AG09319 (cell line): ENCODE measurements at regions not wholly inside any gene's neighbourhood (a gene's known extent, or its start where the extent isn't known, plus 50 kb on each side); places are given as distances from the start of the nearest gene placed in this dataset.

Experiments used
- DNase-seq: peaks from one replicate; pipeline ENCODE4 v3.0.0-alpha.2; 2010; ENCODE audit warnings: low read depth; ENCODE audit errors: extremely low read depth
- CTCF ChIP-seq: IDR thresholded peaks from 2 replicates; pipeline ENCODE4 v1.5.1; 2011; ENCODE audit warnings: low read depth, mild to moderate bottlenecking, inconsistent platforms, low read length, moderate library complexity

- no peak for DNase-seq
- no peak for TF ChIP-seq CTCF
Measured at GRCh38 chr18:11506856-11507255, 102.5 kb upstream of the SLC35G4 start.

GRCh38 chr18:11505993-11506392, 103.4 kb upstream of the SLC35G4 start:
- TF ChIP-seq CTCF: no peak
- DNase-seq: no peak

GRCh38 chr18:11504962-11505361, 104.4 kb upstream of the SLC35G4 start:
- no peak for TF ChIP-seq CTCF

GRCh38 chr18:11502368-11502767, 107.0 kb upstream of the SLC35G4 start:
- DNase-seq: no peak
- no peak for TF ChIP-seq CTCF

More at GRCh38 chr18:11504962-11505361, 104.4 kb upstream of the SLC35G4 start:
- DNase-seq: no peak

GRCh38 chr18:11501352-11501751, 108.0 kb upstream of the SLC35G4 start:
- DNase-seq: no peak
- no peak for TF ChIP-seq CTCF

- TF ChIP-seq CTCF: no peak
- DNase-seq: peak; percentile 84
Measured at GRCh38 chr18:11500153-11501122, 109.0 kb upstream of the SLC35G4 start.

GRCh38 chr18:11498821-11499220, 110.6 kb upstream of the SLC35G4 start:
- no peak for TF ChIP-seq CTCF
- no peak for DNase-seq
